GM12878 (cell line): ENCODE measurements at regions not wholly inside any gene's neighbourhood (a gene's known extent, or its start where the extent isn't known, plus 50 kb on each side); places are given as distances from the start of the nearest gene placed in this dataset.

ENCODE experiments used
- ATAC-seq: fragments of 200-7000 bp; cut with Tn5 transposase; 3 replicates; pipeline ENCODE4 v1.9.1; 2020; ENCODE audit warnings: mild to moderate bottlenecking, moderate library complexity
- BruUV-seq: library from RNA; stranded (reverse); fragments of 400-500 nt; replicated peaks from 2 replicates; lab custom pipeline; 2021; lab: Mats Ljungman, UMichigan
- CTCF ChIA-PET: fragments of 300-600 bp; sonication (Branson Sonifier 250); formaldehyde crosslinking; extraction: SDS; loops from one replicate; lab custom pipeline; 2021; ENCODE audit warnings: inconsistent platforms; lab: Yijun Ruan, JAX
- POLR2A ChIA-PET: fragments of 350-600 bp; formaldehyde crosslinking; extraction: SDS; loops from one replicate; lab custom pipeline; 2021; ENCODE audit warnings: inconsistent platforms; lab: Charles Lee
- RAD21 ChIA-PET: fragments of 300-600 bp; sonication (Branson Sonifier 250); formaldehyde crosslinking; loops from one replicate; lab custom pipeline; 2023; ENCODE audit warnings: antibody characterized with exemption; ENCODE audit not compliant: unreplicated experiment; lab: Charles Lee
- SMC1A ChIA-PET: fragments of 300-600 bp; sonication (Branson Sonifier 250); formaldehyde crosslinking; loops from one replicate; lab custom pipeline; 2023; ENCODE audit not compliant: unreplicated experiment, uncharacterized antibody; lab: Charles Lee
- DNase-seq: peaks from one replicate; pipeline ENCODE4 v3.0.0-alpha.2; 2011; ENCODE audit warnings: low read depth, low spot score
- FAIRE-seq: peaks from 3 replicates; lab custom pipeline; 2011; peaks lifted over from hg19 to GRCh38; lab: Jason Lieb, UNC
- H2AFZ ChIP-seq: 2 replicates; pipeline ENCODE4 v1.6.0; 2011; ENCODE audit warnings: low read depth, low read length, control low read depth; ENCODE audit not compliant: control insufficient read depth
- H3K27ac ChIP-seq: 2 replicates; pipeline ENCODE4 v1.5.1; 2011; ENCODE audit warnings: control low read depth; ENCODE audit not compliant: control insufficient read depth, insufficient read depth
- H3K27me3 ChIP-seq, 2 experiments: replicated peaks in 1 of 2; 2 replicates each; pipeline versions ENCODE4 v1.6.0 to v1.6.1; 2011; ENCODE audit warnings: low read length in 1 of 2; ENCODE audit not compliant: control insufficient read depth in 2 of 2, insufficient read depth in 2 of 2
- H3K36me3 ChIP-seq, 2 experiments: 2 replicates each; pipeline ENCODE4 v1.5.1; 2011; ENCODE audit warnings: low read length in 1 of 2; ENCODE audit not compliant: control insufficient read depth in 2 of 2, insufficient read depth in 2 of 2
- H3K4me1 ChIP-seq: 2 replicates; pipeline ENCODE4 v1.6.1; 2011; ENCODE audit warnings: mild to moderate bottlenecking, low read length, moderate library complexity, mixed read lengths; ENCODE audit not compliant: control insufficient read depth, insufficient read depth
- H3K4me2 ChIP-seq: 2 replicates; pipeline ENCODE4 v1.6.0; 2011; ENCODE audit warnings: control low read depth; ENCODE audit not compliant: control insufficient read depth, insufficient read depth
- H3K4me3 ChIP-seq: fragments of 200-600 bp; sonication (generic); 2 replicates; pipeline ENCODE4 v1.5.1; 2016
- H3K79me2 ChIP-seq: 2 replicates; pipeline ENCODE4 v1.6.0; 2011; ENCODE audit warnings: low read length; ENCODE audit not compliant: control insufficient read depth, insufficient read depth
- H3K9ac ChIP-seq: 2 replicates; pipeline ENCODE4 v1.8.0; 2011; ENCODE audit warnings: low read length, control low read depth, mixed read lengths; ENCODE audit not compliant: control insufficient read depth, insufficient read depth
- H3K9me3 ChIP-seq: replicated peaks from 3 replicates; pipeline ENCODE4 v1.5.1; 2011; ENCODE audit warnings: mild to moderate bottlenecking, low read length; ENCODE audit not compliant: control insufficient read depth, insufficient read depth
- H4K20me1 ChIP-seq: 2 replicates; pipeline ENCODE4 v1.6.0; 2011; ENCODE audit not compliant: control insufficient read depth, insufficient read depth
- MTA3 ChIP-seq: IDR thresholded peaks from 2 replicates; pipeline ENCODE4 v1.6.1; 2012; ENCODE audit warnings: low read length, inconsistent platforms, borderline replicate concordance
- RELA ChIP-seq: fragments of 450-650 bp; IDR thresholded peaks from 2 replicates; pipeline ENCODE4 v1.8.0; 2014; ENCODE audit warnings: borderline replicate concordance; ENCODE audit not compliant: partially characterized antibody
- WGBS: methylation state at CpG from one replicate; pipeline ENCODE4 v1.1.6; 2016; ENCODE audit warnings: low lambda C conversion rate; ENCODE audit not compliant: insufficient replicate concordance, insufficient coverage; ENCODE audit errors: missing lambda C conversion rate; 5-methylcytosine and 5-hydroxymethylcytosine counted together
- in situ Hi-C: fragments of 300-500 bp; cut with MboI; formaldehyde crosslinking; loops from 9 replicates; pipeline ENCODE4 v1.14.3; 2018; ENCODE audit warnings: mixed read lengths
- intact Hi-C: fragments of 100-400 bp; cut with micrococcal nuclease; formaldehyde crosslinking; loops from one replicate; pipeline ENCODE4 v1.14.2; 2022; ENCODE audit not compliant: unreplicated experiment
- TF ChIP-seq, protein P1 (sequence below): IDR thresholded peaks from 2 replicates; pipeline ENCODE4 v1.6.1; 2012; ENCODE audit warnings: mild to moderate bottlenecking, low read depth, low read length
- TF ChIP-seq, protein P2 (sequence below): fragments of 450-650 bp; formaldehyde crosslinking; IDR thresholded peaks from 2 replicates; pipeline ENCODE4 v1.5.0; 2022; ENCODE audit warnings: mild to moderate bottlenecking, missing genetic modification characterization

DNA sequence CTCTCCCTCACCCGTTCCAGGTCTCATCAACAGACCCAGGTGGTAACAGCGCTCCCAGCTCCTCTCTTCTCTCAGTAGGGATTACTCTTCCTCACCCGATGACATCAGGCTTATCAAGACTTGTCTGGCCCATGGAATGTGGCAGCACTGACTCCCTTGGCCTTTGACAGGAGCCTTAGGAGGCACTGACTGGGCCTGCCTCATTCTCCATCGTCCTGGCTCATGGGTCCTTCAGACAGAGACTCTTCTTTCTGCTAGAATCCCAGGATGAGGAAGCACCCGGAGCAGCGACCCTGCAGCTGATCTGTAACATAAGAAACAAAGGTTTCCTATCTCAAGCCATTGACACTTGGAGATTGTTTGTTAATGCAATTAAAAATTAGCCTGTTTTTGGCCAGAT lies 1063.6 kb downstream of the TBC1D22A start:
- H3K9ac ChIP-seq, result no peak overlapping the region
- no peak overlapping the region for H3K27ac ChIP-seq
- no peaks in the 10 kb centered on the region for H3K36me3 ChIP-seq
- H3K4me3 ChIP-seq, result no peak overlapping the region
- in situ Hi-C loops (no loop called here), intact Hi-C loops (no loop called here)
- TF ChIP-seq, protein P1, sequence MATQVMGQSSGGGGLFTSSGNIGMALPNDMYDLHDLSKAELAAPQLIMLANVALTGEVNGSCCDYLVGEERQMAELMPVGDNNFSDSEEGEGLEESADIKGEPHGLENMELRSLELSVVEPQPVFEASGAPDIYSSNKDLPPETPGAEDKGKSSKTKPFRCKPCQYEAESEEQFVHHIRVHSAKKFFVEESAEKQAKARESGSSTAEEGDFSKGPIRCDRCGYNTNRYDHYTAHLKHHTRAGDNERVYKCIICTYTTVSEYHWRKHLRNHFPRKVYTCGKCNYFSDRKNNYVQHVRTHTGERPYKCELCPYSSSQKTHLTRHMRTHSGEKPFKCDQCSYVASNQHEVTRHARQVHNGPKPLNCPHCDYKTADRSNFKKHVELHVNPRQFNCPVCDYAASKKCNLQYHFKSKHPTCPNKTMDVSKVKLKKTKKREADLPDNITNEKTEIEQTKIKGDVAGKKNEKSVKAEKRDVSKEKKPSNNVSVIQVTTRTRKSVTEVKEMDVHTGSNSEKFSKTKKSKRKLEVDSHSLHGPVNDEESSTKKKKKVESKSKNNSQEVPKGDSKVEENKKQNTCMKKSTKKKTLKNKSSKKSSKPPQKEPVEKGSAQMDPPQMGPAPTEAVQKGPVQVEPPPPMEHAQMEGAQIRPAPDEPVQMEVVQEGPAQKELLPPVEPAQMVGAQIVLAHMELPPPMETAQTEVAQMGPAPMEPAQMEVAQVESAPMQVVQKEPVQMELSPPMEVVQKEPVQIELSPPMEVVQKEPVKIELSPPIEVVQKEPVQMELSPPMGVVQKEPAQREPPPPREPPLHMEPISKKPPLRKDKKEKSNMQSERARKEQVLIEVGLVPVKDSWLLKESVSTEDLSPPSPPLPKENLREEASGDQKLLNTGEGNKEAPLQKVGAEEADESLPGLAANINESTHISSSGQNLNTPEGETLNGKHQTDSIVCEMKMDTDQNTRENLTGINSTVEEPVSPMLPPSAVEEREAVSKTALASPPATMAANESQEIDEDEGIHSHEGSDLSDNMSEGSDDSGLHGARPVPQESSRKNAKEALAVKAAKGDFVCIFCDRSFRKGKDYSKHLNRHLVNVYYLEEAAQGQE, result no peak
- TF ChIP-seq MTA3 (no peak), RELA (no peak)
- TF ChIP-seq, protein P2, sequence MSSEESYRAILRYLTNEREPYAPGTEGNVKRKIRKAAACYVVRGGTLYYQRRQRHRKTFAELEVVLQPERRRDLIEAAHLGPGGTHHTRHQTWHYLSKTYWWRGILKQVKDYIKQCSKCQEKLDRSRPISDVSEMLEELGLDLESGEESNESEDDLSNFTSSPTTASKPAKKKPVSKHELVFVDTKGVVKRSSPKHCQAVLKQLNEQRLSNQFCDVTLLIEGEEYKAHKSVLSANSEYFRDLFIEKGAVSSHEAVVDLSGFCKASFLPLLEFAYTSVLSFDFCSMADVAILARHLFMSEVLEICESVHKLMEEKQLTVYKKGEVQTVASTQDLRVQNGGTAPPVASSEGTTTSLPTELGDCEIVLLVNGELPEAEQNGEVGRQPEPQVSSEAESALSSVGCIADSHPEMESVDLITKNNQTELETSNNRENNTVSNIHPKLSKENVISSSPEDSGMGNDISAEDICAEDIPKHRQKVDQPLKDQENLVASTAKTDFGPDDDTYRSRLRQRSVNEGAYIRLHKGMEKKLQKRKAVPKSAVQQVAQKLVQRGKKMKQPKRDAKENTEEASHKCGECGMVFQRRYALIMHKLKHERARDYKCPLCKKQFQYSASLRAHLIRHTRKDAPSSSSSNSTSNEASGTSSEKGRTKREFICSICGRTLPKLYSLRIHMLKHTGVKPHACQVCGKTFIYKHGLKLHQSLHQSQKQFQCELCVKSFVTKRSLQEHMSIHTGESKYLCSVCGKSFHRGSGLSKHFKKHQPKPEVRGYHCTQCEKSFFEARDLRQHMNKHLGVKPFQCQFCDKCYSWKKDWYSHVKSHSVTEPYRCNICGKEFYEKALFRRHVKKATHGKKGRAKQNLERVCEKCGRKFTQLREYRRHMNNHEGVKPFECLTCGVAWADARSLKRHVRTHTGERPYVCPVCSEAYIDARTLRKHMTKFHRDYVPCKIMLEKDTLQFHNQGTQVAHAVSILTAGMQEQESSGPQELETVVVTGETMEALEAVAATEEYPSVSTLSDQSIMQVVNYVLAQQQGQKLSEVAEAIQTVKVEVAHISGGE, result no peak
- no peaks in the 10 kb centered on the region for H3K27me3 ChIP-seq
- FAIRE-seq (no peak), ATAC-seq (no peak), DNase-seq (no peak)
- WGBS, result 7% methylated on average over 6 of the region's 6 CpGs
- BruUV-seq, result no TSS peak
- H3K9me3 ChIP-seq, result no peaks in the 10 kb centered on the region; the same call in 2 of the 3 replicates
- RAD21 ChIA-PET, result no interaction called here
- CTCF ChIA-PET, result no interaction called here
- POLR2A ChIA-PET, result no interaction called here
- H3K4me1 ChIP-seq, result no peaks in the 10 kb centered on the region
- H3K79me2 ChIP-seq, result no peaks in the 10 kb centered on the region
- SMC1A ChIA-PET, result no interaction called here
- H4K20me1 ChIP-seq, result no peaks in the 10 kb centered on the region
- H3K4me2 ChIP-seq, result no peak overlapping the region
- no peak overlapping the region for H2AFZ ChIP-seq
